IPS-18a (cell line): ENCODE measurements at regions not wholly inside any gene's neighbourhood (a gene's known extent, or its start where the extent isn't known, plus 50 kb on each side); places are given as distances from the start of the nearest gene placed in this dataset.

Experiments used
- H3K27ac ChIP-seq: one replicate; pipeline ENCODE4 v1.5.1; 2013; ENCODE audit warnings: low read length
- H3K27me3 ChIP-seq: one replicate; pipeline ENCODE4 v1.6.1; 2013; ENCODE audit warnings: mild to moderate bottlenecking, low read length; ENCODE audit not compliant: control insufficient read depth, insufficient read depth
- H3K36me3 ChIP-seq: one replicate; pipeline ENCODE4 v1.6.1; 2013; ENCODE audit warnings: low read depth, low read length; ENCODE audit not compliant: control insufficient read depth
- H3K4me1 ChIP-seq: one replicate; pipeline ENCODE4 v1.6.1; 2013; ENCODE audit warnings: low read depth, low read length; ENCODE audit not compliant: control insufficient read depth
- H3K4me3 ChIP-seq: one replicate; pipeline ENCODE4 v1.5.1; 2013; ENCODE audit warnings: low read length
- H3K9ac ChIP-seq: one replicate; pipeline ENCODE4 v1.6.1; 2013; ENCODE audit warnings: mild to moderate bottlenecking, low read length, moderate library complexity
- H3K9me3 ChIP-seq: one replicate; pipeline ENCODE4 v1.6.1; 2013; ENCODE audit warnings: low read depth, low read length; ENCODE audit not compliant: control insufficient read depth

DNA sequence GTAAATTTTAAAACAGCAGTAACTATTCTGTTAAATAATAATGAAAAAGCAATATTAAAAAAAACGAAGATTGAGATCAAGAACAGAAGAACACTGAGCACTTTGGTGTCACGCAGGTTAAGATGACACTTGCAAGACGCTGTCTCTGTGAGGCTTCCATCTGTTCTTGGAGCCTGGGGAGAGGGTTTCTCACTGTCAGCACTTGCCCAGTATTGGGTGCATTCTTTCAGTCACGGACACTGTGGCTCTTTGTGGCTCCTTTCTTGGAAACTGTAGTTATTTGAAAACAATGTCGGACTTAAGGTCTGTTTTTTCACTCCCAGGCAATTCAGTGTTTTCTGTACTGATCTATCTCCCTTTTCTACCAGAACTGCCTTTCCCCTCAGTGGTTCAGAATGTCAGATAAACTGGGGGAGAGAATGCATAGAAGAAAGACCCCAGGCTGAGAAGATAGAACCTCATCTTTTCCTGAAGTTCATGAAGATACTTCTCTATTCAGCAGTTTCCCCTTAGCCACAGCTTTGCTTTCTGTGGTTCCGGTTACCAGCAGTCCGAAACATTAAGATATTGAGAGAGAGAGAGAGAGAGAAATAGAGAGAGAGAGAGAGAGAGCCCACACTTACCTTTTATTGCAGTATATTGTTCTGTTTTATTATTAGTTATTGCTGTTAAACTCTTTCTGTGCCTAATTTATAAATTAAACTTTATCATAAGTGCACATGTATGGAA lies 283.3 kb downstream of the DCDC2C start:
- H3K27ac ChIP-seq, result no peak overlapping the region
- no peak overlapping the region for H3K4me3 ChIP-seq

DNA sequence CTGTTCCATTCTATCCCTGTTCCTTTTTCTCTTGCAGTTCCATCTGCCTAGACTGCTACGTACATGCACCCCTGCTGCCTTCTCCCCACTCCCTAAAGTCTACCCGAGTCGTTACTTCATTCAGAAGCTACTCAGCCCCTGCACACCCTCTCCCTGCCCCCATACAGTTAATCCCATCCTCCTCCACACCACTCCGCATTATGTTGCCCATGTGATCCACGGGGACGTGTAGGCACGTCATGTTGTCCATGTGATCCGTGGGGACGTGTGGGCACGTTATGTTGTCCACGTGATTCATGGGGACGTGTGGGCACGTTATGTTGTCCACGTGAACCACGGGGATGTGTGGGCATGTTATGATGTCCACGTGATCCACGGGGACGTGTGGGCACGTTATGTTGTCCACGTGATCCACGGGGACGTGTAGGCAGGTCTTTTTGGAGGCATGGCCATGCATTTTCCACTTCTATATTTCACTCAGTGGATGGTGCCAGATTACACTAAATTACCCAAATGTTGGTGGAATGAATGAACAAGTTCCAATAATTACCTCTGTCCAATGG lies 299.5 kb downstream of the DCDC2C start:
- Histone ChIP-seq H3K9me3 (no peaks in the 10 kb centered on the region), H3K27me3 (no peaks in the 10 kb centered on the region), H3K27ac (no peak overlapping the region), H3K4me3 (no peak overlapping the region), H3K9ac (no peak overlapping the region), H3K4me1 (no peaks in the 10 kb centered on the region), H3K36me3 (no peaks in the 10 kb centered on the region)

More for the DNA sequence above, 283.3 kb downstream of the DCDC2C start:
- Histone ChIP-seq H3K36me3 (no peaks in the 10 kb centered on the region), H3K9ac (no peak overlapping the region), H3K9me3 (peaks cover 13% of the 10 kb centered on the region), H3K27me3 (no peaks in the 10 kb centered on the region), H3K4me1 (no peaks in the 10 kb centered on the region)

DNA sequence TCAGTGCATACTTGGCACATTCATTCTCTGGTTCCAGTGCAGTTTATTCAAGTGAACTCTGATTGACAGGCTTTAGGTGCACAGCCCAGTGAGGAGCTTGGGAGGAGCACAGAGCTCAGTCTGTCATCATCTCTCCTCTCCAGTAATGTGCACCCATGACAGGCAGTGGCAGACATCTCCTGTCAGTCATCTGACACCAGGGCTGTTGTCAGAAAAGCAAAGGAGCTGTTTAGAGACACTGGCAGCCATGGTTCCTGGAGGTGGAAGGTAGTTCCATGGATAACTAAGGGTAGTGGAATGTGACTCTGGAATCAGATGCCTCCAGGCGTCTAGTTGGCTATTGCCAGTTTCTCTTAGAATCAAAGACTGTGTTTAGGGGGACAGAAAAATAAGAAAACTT lies 308.8 kb downstream of the DCDC2C start:
- no peak overlapping the region for H3K4me3 ChIP-seq

DNA sequence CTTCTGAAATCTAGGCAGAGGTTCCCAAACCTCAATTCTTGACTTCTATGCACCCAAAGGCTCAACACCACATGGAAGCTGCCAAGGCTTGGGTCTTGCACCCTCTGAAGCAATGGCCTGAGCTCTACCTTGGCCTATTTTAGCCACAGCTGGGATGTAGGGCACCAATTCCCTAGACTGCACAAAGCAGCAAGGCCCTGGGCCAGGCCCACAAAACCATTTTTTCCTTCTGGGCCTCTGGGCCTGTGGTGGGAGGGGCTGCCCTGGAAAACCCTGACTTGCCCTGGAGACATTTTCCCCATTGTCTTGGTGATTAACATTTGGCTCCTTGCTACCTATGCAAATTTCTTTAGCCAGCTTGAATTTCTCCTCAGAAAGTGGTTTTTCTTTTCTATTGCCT lies 315.2 kb downstream of the DCDC2C start:
- Histone ChIP-seq H3K27ac (no peak overlapping the region), H3K4me1 (no peaks in the 10 kb centered on the region), H3K36me3 (no peaks in the 10 kb centered on the region), H3K27me3 (no peaks in the 10 kb centered on the region), H3K9me3 (peaks cover 13% of the 10 kb centered on the region), H3K9ac (no peak overlapping the region), H3K4me3 (no peak overlapping the region)

More for the DNA sequence above, 308.8 kb downstream of the DCDC2C start:
- Histone ChIP-seq H3K4me1 (no peaks in the 10 kb centered on the region), H3K9ac (no peak overlapping the region), H3K27me3 (no peaks in the 10 kb centered on the region), H3K9me3 (no peaks in the 10 kb centered on the region), H3K27ac (no peak overlapping the region), H3K36me3 (no peaks in the 10 kb centered on the region)

DNA sequence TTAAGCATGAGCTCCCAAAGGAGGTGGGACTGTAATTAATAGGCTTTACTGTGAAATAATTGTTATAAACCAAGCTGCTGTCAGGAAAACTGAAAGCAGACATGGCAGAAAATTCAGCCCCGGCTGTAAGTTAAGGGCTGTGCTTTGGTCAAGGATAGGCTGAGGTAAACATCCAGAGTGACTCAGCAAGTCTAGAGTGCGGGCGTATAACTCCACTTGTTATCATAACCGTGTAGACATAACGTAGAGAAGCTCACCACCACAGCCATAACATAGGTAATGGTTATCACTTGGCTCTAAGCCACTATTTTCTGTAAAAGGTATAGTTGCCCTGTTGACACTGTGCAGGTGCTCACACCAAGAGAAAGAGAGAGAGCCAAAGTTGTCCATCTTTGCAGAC lies 316.8 kb downstream of the DCDC2C start:
- no peak overlapping the region for H3K4me3 ChIP-seq
- no peak overlapping the region for H3K9ac ChIP-seq
- no peaks in the 10 kb centered on the region for H3K36me3 ChIP-seq
- H3K27ac ChIP-seq, result no peak overlapping the region
- H3K27me3 ChIP-seq, result no peaks in the 10 kb centered on the region
- H3K4me1 ChIP-seq, result no peaks in the 10 kb centered on the region
- H3K9me3 ChIP-seq, result peaks cover 13% of the 10 kb centered on the region

DNA sequence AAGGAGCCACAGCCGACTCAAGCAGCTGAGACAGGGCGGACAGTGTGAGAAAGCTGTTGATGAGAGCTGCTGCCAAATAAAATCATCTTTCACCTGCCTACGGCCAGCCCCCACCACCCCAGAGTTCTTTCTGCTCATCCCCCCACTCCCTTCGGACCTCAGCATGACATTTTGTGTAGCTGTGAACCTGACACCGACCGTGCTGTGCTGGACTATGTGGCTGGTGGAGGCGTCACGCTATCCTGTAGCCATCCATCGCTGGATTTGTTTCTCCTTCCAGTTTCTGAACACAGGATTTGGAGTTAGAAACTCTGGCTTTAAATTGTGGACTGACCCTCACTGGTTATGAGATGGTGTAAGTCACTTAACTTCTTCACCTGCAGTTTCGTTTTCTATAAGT lies 317.3 kb downstream of the DCDC2C start:
- Histone ChIP-seq H3K9ac (no peak overlapping the region), H3K27ac (no peak overlapping the region), H3K4me3 (no peak overlapping the region), H3K9me3 (peaks cover 13% of the 10 kb centered on the region), H3K36me3 (no peaks in the 10 kb centered on the region), H3K4me1 (no peaks in the 10 kb centered on the region), H3K27me3 (no peaks in the 10 kb centered on the region)

DNA sequence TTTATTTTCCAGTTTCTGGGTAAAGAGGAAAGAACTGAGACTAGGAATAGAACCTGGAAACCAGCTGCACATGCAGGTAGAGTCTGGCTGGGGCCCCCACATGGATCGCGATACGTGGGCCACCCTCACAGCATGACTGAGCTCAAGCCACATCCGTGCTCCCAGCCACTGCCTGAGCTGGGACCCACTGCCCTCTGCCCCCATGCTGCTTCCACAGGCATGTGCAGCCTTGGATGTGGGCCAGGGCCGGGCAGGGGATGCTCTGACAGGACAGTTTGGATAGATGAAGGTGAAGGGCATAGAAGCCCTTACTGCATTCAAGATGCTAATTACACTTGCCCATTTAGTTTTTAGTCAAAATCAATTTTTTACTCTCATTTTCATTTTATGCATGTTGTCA lies 321.2 kb downstream of the DCDC2C start:
- H3K9me3 ChIP-seq, result no peaks in the 10 kb centered on the region
- no peak overlapping the region for H3K27ac ChIP-seq
- no peaks in the 10 kb centered on the region for H3K36me3 ChIP-seq
- no peak overlapping the region for H3K9ac ChIP-seq
- no peak overlapping the region for H3K4me3 ChIP-seq
- H3K4me1 ChIP-seq, result no peaks in the 10 kb centered on the region
- H3K27me3 ChIP-seq, result no peaks in the 10 kb centered on the region

DNA sequence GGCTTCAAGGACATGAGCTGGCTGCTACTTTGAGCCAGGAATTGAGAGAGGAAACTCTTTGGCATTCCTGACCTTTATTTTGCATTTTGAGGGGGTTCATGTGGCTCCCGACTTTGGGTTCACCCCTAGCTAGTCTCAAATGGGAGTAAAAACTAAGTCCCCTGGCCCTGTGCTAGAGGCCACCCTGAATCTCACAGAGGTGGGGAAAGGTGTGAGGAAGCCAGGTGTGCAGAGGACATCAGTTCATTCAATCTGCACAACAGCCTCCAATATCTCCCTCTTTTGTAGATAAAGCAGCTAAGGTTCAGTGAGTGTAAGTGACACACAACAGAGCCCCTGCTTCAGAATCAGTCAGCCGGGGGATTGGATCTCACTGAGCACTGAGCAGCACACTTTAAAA lies 325.7 kb downstream of the DCDC2C start:
- H3K27ac ChIP-seq, result no peak overlapping the region
- H3K9me3 ChIP-seq, result no peaks in the 10 kb centered on the region
- no peaks in the 10 kb centered on the region for H3K36me3 ChIP-seq
- H3K27me3 ChIP-seq, result no peaks in the 10 kb centered on the region
- H3K4me1 ChIP-seq, result no peaks in the 10 kb centered on the region
- H3K9ac ChIP-seq, result no peak overlapping the region
- no peak overlapping the region for H3K4me3 ChIP-seq

DNA sequence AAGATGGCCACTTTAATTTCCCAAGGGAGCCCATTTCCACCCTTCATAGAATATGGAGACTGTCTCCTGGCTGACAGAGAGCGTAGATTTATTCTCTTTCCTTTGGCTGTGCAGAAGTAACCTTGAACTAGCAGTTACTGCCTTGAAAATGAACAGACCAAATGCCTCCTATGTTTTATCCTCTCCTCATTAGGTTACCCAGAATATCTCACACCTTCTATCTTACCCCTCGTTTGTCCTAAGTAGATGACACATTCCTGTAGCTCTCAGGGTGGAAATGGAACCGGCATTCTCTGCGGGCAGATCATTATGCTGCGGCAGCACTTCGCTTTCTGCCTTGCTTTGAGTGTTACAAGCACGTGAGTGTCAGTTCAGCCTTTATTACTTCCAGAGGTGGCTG lies 336.5 kb downstream of the DCDC2C start:
- H3K4me3 ChIP-seq, result no peak overlapping the region
- H3K27ac ChIP-seq, result no peak overlapping the region
- no peak overlapping the region for H3K9ac ChIP-seq
- H3K27me3 ChIP-seq, result no peaks in the 10 kb centered on the region
- H3K9me3 ChIP-seq, result peaks cover 2% of the 10 kb centered on the region
- H3K4me1 ChIP-seq, result no peaks in the 10 kb centered on the region
- no peaks in the 10 kb centered on the region for H3K36me3 ChIP-seq

DNA sequence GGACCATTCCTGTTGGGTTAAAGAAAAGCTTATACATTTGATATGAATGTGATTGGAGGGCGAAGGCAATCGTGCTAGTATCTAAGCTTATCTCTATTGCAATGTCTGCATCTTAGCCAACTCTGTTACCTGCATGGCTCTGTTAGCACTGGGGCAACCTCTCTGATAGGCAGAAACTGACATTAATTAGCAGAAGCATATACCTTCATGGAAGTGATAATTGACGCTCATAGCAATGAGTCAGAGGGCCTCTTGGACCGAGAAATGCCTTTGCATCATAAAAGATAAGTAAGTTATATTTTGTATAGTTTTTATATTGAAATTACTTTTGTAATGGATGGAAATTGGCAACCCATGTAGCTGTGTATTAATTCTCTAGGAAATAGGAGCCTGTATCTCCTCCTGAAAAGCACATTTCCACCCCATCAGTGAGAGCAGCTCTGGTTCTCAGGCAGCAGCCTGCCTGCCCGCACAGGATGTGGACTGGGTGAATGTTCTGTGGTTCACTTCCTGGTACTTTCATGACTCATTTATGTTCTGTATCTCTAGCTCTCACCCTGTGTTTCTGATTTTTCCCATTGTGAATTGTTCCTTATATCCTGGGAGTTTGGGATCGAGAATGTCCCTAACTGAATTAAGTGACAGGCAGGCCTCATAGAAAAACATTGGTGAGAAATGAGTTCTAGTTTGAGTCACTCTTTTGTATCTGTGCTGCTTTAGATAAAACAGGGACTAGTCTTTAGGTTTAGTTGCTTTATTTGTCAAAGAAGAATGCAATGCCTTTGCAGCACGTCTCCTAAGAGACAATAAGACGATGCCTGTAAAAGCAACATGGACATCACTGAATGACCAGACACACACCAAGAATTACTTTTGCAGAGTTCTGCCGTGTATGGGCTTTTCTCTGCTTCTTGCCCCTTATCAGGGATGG lies 344.9 kb downstream of the DCDC2C start:
- H3K27ac ChIP-seq, result no peak overlapping the region
- H3K9me3 ChIP-seq, result no peaks in the 10 kb centered on the region
- no peaks in the 10 kb centered on the region for H3K4me1 ChIP-seq
- no peak overlapping the region for H3K9ac ChIP-seq
- no peaks in the 10 kb centered on the region for H3K36me3 ChIP-seq
- H3K4me3 ChIP-seq, result no peak overlapping the region
- no peaks in the 10 kb centered on the region for H3K27me3 ChIP-seq

DNA sequence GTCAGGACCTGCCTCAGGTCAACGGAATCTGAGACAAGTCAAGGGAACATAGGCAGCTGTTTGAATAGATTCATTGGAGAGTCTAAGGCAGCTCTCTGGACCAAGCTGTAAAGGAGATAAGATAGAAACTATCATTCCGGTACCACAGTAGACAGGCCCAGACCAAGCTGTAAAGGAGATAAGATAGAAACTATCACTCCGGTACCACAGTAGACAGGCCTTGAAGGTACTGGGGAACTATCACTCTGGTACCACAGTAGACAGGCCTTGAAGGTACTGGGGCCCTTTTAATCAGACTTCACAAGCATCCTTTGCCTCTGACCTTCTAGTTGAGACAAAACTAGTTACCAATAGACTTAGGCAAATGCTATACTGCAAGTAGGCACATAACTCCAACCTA lies 346.1 kb downstream of the DCDC2C start:
- Histone ChIP-seq H3K4me1 (no peaks in the 10 kb centered on the region), H3K27me3 (no peaks in the 10 kb centered on the region), H3K27ac (no peak overlapping the region), H3K36me3 (no peaks in the 10 kb centered on the region), H3K9me3 (no peaks in the 10 kb centered on the region), H3K4me3 (no peak overlapping the region), H3K9ac (no peak overlapping the region)
